ENCODE measurements at regions not wholly inside any gene's neighbourhood (a gene's known extent, or its start where the extent isn't known, plus 50 kb on each side); places are given as distances from the start of the nearest gene placed in this dataset.

DNA sequence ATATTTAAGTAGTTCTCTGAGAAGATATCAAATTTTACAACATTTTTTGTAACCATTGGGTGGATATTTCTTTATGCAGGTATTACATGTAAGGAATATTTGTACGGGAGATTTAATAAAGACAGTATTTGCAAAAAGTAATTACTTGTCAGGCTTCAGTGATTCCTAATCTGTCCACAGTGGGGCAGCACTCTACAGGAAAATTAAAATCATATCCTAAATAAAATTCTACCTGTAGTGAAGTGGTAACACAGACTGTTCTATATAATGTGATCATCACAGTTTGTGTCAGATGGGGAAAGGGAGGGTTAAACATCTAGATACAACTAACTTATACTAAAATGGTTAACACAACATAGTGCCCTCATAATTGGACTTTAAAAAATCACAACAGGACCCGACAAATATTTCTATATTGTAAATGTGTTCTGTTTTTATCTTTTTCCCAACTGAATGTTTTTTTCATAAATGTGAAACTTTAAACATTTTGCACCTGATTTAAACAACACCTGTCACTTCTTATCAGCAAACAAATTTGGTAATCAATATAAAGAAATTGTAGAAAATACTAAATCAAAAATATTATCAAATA is 145.6 kb upstream of the MANEA start (continued):
- TF ChIP-seq, protein P1, sequence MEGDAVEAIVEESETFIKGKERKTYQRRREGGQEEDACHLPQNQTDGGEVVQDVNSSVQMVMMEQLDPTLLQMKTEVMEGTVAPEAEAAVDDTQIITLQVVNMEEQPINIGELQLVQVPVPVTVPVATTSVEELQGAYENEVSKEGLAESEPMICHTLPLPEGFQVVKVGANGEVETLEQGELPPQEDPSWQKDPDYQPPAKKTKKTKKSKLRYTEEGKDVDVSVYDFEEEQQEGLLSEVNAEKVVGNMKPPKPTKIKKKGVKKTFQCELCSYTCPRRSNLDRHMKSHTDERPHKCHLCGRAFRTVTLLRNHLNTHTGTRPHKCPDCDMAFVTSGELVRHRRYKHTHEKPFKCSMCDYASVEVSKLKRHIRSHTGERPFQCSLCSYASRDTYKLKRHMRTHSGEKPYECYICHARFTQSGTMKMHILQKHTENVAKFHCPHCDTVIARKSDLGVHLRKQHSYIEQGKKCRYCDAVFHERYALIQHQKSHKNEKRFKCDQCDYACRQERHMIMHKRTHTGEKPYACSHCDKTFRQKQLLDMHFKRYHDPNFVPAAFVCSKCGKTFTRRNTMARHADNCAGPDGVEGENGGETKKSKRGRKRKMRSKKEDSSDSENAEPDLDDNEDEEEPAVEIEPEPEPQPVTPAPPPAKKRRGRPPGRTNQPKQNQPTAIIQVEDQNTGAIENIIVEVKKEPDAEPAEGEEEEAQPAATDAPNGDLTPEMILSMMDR (IDR thresholded peaks at IDR 0.05 in 2 of 3, conservative IDR thresholded peaks at IDR 0.05 in 1 of 3; ENCODE audit: insufficient read depth in 2 of 3, low read depth in 1 of 3, low read length in 3 of 3): peak in 2 of 3 experiments; percentile 32 to 72; a peak in 2 of 6 replicates

DNA sequence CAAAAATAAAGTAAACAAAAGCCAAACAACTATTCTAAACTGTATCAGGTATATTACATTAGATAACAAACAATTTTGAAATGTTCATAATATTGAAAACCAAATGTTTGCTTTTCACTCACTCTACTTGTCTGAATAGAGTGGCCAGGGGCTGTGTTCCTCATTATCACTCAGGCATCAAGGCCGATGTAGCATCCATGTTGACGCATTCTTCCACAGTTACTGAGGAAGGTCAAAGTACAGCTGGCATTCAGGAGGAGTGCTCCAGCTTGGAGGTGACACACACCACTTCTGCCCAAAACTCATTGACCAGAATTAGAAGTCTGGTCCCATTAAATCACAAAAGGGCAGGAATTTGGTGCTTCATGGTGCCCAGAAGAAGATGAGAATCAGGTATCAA is 137.6 kb upstream of the MANEA start:
- H3K79me2 ChIP-seq (ENCODE audit: control insufficient read depth, insufficient read depth, low read length): no peaks in the 10 kb centered on the region
- no peaks in the 10 kb centered on the region for H3K27me3 ChIP-seq (ENCODE audit: control insufficient read depth in 2 of 2, insufficient read depth in 2 of 2, low read length in 2 of 2)
- BruUV-seq (replicated peaks): no TSS peak
- H3K27ac ChIP-seq (ENCODE audit: extremely low read depth, low read depth, low read length): no peak overlapping the region
- no peak overlapping the region for H3K4me2 ChIP-seq (ENCODE audit: insufficient read depth, low read length)
- H3K36me3 ChIP-seq (ENCODE audit: control insufficient read depth, insufficient read depth, low read length): no peaks in the 10 kb centered on the region
- no peaks in the 10 kb centered on the region for H3K4me1 ChIP-seq (replicated peaks in 1 of 2; ENCODE audit: control insufficient read depth in 2 of 2, insufficient read depth in 2 of 2, low read length in 2 of 2)
- intact Hi-C loops (cut with micrococcal nuclease) (loop anchor here (10.0 kb wide), 1 partner anchor 95 kb away; no protein-coding TSS in a partner anchor), in situ Hi-C loops (cut with MboI) (no loop called here)
- no peaks in the 10 kb centered on the region for H3K9me1 ChIP-seq (ENCODE audit: control insufficient read depth, insufficient read depth, low read length)
- ChIA-PET CTCF (ENCODE audit: low intra/inter-chr PET ratio) (interaction anchor here (0.7 kb wide), 1 partner anchor 993 kb away, joined by 3 read pairs; no protein-coding TSS in a partner anchor), POLR2A (no interaction called here)
- H4K20me1 ChIP-seq (replicated peaks; ENCODE audit: control insufficient read depth, insufficient read depth, low read length): no peaks in the 10 kb centered on the region
- FAIRE-seq: no peak
- no peak overlapping the region for H3K9ac ChIP-seq (ENCODE audit: insufficient read depth in 1 of 2, low read depth in 2 of 2, low read length in 2 of 2)
- DNase-seq (ENCODE audit: extremely low read depth in 1 of 4, low spot score in 3 of 4): no peak
- no peak for ATAC-seq
- no peak for TF ChIP-seq ZC3H8 (IDR thresholded peaks at IDR 0.05)
- TF ChIP-seq CTBP1 (IDR thresholded peaks at IDR 0.05; ENCODE audit: borderline replicate concordance): no peak
- TF ChIP-seq GABPB1 (CRISPR knock-in tag; IDR thresholded peaks at IDR 0.05): no peak
- TF ChIP-seq, protein P2, sequence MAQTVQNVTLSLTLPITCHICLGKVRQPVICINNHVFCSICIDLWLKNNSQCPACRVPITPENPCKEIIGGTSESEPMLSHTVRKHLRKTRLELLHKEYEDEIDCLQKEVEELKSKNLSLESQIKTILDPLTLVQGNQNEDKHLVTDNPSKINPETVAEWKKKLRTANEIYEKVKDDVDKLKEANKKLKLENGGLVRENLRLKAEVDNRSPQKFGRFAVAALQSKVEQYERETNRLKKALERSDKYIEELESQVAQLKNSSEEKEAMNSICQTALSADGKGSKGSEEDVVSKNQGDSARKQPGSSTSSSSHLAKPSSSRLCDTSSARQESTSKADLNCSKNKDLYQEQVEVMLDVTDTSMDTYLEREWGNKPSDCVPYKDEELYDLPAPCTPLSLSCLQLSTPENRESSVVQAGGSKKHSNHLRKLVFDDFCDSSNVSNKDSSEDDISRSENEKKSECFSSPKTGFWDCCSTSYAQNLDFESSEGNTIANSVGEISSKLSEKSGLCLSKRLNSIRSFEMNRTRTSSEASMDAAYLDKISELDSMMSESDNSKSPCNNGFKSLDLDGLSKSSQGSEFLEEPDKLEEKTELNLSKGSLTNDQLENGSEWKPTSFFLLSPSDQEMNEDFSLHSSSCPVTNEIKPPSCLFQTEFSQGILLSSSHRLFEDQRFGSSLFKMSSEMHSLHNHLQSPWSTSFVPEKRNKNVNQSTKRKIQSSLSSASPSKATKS (CRISPR knock-in tag; IDR thresholded peaks at IDR 0.05): no peak
- TF ChIP-seq TSC22D4 (tag; IDR thresholded peaks at IDR 0.05): no peak
- TF ChIP-seq ZNF551 (CRISPR knock-in tag; IDR thresholded peaks at IDR 0.05): no peak
- no peak for TF ChIP-seq ASH1L (IDR thresholded peaks at IDR 0.05; ENCODE audit: borderline replicate concordance, low read depth, partially characterized antibody)
- TF ChIP-seq, protein P3, sequence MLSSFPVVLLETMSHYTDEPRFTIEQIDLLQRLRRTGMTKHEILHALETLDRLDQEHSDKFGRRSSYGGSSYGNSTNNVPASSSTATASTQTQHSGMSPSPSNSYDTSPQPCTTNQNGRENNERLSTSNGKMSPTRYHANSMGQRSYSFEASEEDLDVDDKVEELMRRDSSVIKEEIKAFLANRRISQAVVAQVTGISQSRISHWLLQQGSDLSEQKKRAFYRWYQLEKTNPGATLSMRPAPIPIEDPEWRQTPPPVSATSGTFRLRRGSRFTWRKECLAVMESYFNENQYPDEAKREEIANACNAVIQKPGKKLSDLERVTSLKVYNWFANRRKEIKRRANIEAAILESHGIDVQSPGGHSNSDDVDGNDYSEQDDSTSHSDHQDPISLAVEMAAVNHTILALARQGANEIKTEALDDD (IDR thresholded peaks at IDR 0.05): no peak
- TF ChIP-seq KLF6 (CRISPR knock-in tag; IDR thresholded peaks at IDR 0.05; ENCODE audit: borderline replicate concordance): no peak
- TF ChIP-seq ZNF707 (CRISPR knock-in tag; conservative IDR thresholded peaks at IDR 0.05): no peak
- TF ChIP-seq FUS (optimal IDR thresholded peaks at IDR 0.05; ENCODE audit: low read depth, low read length): no peak
- TF ChIP-seq CEBPB (tag; IDR thresholded peaks at IDR 0.05): no peak
- TF ChIP-seq DDX20 (tag; IDR thresholded peaks at IDR 0.05; ENCODE audit: low read depth): no peak
- no peak overlapping the region for H3K4me3 ChIP-seq
- H2AFZ ChIP-seq (ENCODE audit: low read depth, low read length): no peak overlapping the region
- no peaks in the 10 kb centered on the region for H3K9me3 ChIP-seq (replicated peaks; ENCODE audit: control insufficient read depth, insufficient read depth, low read depth, low read length)
- WGBS (ENCODE audit: insufficient coverage, low coverage, missing lambda C conversion rate): 0% methylated on average over 2 of the region's 2 CpGs
